ENCODE measurements at regions not wholly inside any gene's neighbourhood (a gene's known extent, or its start where the extent isn't known, plus 50 kb on each side); places are given as distances from the start of the nearest gene placed in this dataset.

GRCh38 chr18:45480219-45481015 lies 134.9 kb upstream of the SLC14A2 start:
- Histone ChIP-seq H2AFZ (ENCODE audit: low read depth, low read length) (no peak overlapping the region), H3K9ac (replicated peaks; ENCODE audit: extremely low read depth, insufficient read depth, low read length) (no peak overlapping the region), H3K4me3 (replicated peaks in 1 of 3; ENCODE audit: insufficient read depth in 1 of 3, low read depth in 1 of 3, low read length in 3 of 3) (no peak overlapping the region), H3K9me1 (replicated peaks; ENCODE audit: control insufficient read depth, extremely low read depth, insufficient read depth, low read length) (no peaks in the 10 kb centered on the region), H4K20me1 (replicated peaks; ENCODE audit: control insufficient read depth, extremely low read depth, insufficient read depth, low read length) (no peaks in the 10 kb centered on the region), H3K36me3 (ENCODE audit: control insufficient read depth in 2 of 2, extremely low read depth in 1 of 2, insufficient read depth in 2 of 2, low read length in 2 of 2) (no peaks in the 10 kb centered on the region), H3K4me2 (ENCODE audit: insufficient read depth, low read length) (no peak overlapping the region), H3K27me3 (ENCODE audit: control insufficient read depth in 2 of 2, insufficient read depth in 2 of 2, low read length in 2 of 2) (no peaks in the 10 kb centered on the region), H3K4me1 (ENCODE audit: control insufficient read depth, extremely low read depth, insufficient read depth, low read length) (no peaks in the 10 kb centered on the region), H3K79me2 (ENCODE audit: control insufficient read depth, insufficient read depth, low read length) (no peaks in the 10 kb centered on the region), H3K27ac (ENCODE audit: insufficient read depth, low read depth, low read length) (no peak overlapping the region), H3K9me3 (replicated peaks; ENCODE audit: control insufficient read depth, insufficient read depth, low read length) (no peaks in the 10 kb centered on the region)
- BruUV-seq (replicated peaks), result no TSS peak
- FAIRE-seq (no peak), DNase-seq (ENCODE audit: low read depth, low spot score) (no peak)
- no peak for TF ChIP-seq POLR2AphosphoS5 (IDR thresholded peaks at IDR 0.05; ENCODE audit: insufficient read depth, low read depth, low read length)
- TF ChIP-seq MYC (IDR thresholded peaks at IDR 0.05; ENCODE audit: low read depth, low read length), result no peak
- no peak for TF ChIP-seq MAX (IDR thresholded peaks at IDR 0.05; ENCODE audit: insufficient read depth, insufficient read length)
- TF ChIP-seq GATA2 (IDR thresholded peaks at IDR 0.05; ENCODE audit: insufficient read depth, insufficient read length, low read depth, low read length), result no peak
- TF ChIP-seq, protein P1, sequence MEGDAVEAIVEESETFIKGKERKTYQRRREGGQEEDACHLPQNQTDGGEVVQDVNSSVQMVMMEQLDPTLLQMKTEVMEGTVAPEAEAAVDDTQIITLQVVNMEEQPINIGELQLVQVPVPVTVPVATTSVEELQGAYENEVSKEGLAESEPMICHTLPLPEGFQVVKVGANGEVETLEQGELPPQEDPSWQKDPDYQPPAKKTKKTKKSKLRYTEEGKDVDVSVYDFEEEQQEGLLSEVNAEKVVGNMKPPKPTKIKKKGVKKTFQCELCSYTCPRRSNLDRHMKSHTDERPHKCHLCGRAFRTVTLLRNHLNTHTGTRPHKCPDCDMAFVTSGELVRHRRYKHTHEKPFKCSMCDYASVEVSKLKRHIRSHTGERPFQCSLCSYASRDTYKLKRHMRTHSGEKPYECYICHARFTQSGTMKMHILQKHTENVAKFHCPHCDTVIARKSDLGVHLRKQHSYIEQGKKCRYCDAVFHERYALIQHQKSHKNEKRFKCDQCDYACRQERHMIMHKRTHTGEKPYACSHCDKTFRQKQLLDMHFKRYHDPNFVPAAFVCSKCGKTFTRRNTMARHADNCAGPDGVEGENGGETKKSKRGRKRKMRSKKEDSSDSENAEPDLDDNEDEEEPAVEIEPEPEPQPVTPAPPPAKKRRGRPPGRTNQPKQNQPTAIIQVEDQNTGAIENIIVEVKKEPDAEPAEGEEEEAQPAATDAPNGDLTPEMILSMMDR (IDR thresholded peaks at IDR 0.05; ENCODE audit: extremely low read depth in 1 of 2, insufficient read depth in 1 of 2, low read depth in 1 of 2, low read length in 2 of 2), result no peak
- TF ChIP-seq EZH2 (IDR thresholded peaks at IDR 0.05; ENCODE audit: borderline replicate concordance, low read depth, low read length, severe bottlenecking), result no peak
- TF ChIP-seq POLR2A (IDR thresholded peaks at IDR 0.05; ENCODE audit: low read depth, low read length), result no peak
- TF ChIP-seq FOS (IDR thresholded peaks at IDR 0.05; ENCODE audit: borderline replicate concordance, insufficient read depth, low read length), result no peak
- TF ChIP-seq JUN (IDR thresholded peaks at IDR 0.05; ENCODE audit: borderline replicate concordance, insufficient read depth, insufficient read length, low read depth), result no peak
- CTCF ChIA-PET, result no interaction called here
- POLR2A ChIA-PET, result no interaction called here
- dilution Hi-C loops (cut with MboI; ENCODE audit: extremely low pct_ligation_motif_present, low sequenced_read_pairs) (no loop called here), intact Hi-C loops (cut with micrococcal nuclease) (loop anchor here (5.0 kb wide), 1 partner anchor 663 kb away; no protein-coding TSS in a partner anchor)

All from endothelial cell of umbilical vein (primary cell).